Thymus (tissue), 11 donors: ENCODE measurements at regions not wholly inside any gene's neighbourhood (a gene's known extent, or its start where the extent isn't known, plus 50 kb on each side); places are given as distances from the start of the nearest gene placed in this dataset.

Experiments
- DNase-seq, 9 donors: peaks; one replicate each; pipeline ENCODE4 v3.0.0-alpha.2; 2013; ENCODE audit warnings: low spot score in 9 of 9, low read depth in 6 of 9, missing footprints in 1 of 9
- H3K27ac ChIP-seq, 2 donors: one replicate each; pipeline ENCODE4 v1.5.1; 2013; ENCODE audit warnings: control low read depth in 1 of 2, low read depth in 1 of 2, low read length in 1 of 2, mild to moderate bottlenecking in 1 of 2, moderate library complexity in 1 of 2
- H3K27me3 ChIP-seq, 2 donors: one replicate each; pipeline ENCODE4 v1.5.1; 2013; ENCODE audit warnings: low read length in 1 of 2; ENCODE audit not compliant: control insufficient read depth in 2 of 2, insufficient read depth in 1 of 2
- H3K36me3 ChIP-seq, 2 donors: one replicate each; pipeline ENCODE4 v1.5.1; 2013; ENCODE audit warnings: low read length in 1 of 2, mild to moderate bottlenecking in 1 of 2, moderate library complexity in 1 of 2; ENCODE audit not compliant: control insufficient read depth in 2 of 2, insufficient read depth in 2 of 2
- H3K4me1 ChIP-seq, 2 donors: one replicate each; pipeline ENCODE4 v1.5.1; 2013; ENCODE audit warnings: low read length in 2 of 2; ENCODE audit not compliant: control insufficient read depth in 2 of 2, insufficient read depth in 2 of 2
- H3K4me3 ChIP-seq, 2 donors: one replicate each; pipeline ENCODE4 v1.5.1; 2013; ENCODE audit warnings: low read length in 2 of 2, control low read depth in 1 of 2, mild to moderate bottlenecking in 1 of 2
- H3K9me3 ChIP-seq, 2 donors: one replicate each; pipeline ENCODE4 v1.5.1; 2013; ENCODE audit warnings: low read length in 1 of 2, mild to moderate bottlenecking in 1 of 2; ENCODE audit not compliant: control insufficient read depth in 2 of 2, insufficient read depth in 1 of 2
- WGBS: extraction: QIAGEN DNeasy Blood & Tissue Kit; methylation state at CpG from one replicate; pipeline ENCODE4 v1.1.7; 2013; 5-methylcytosine and 5-hydroxymethylcytosine counted together
- donor health status: healthy.

GRCh38 chr20:54875307-54875706 is 399.9 kb downstream of the DOK5 start:
- Histone ChIP-seq H3K36me3 (no peaks in the 10 kb centered on the region), H3K27ac (no peak overlapping the region), H3K4me3 (no peak overlapping the region), H3K9me3 (no peaks in the 10 kb centered on the region), H3K4me1 (no peaks in the 10 kb centered on the region), H3K27me3 (no peaks in the 10 kb centered on the region)
- WGBS = 88% methylated on average over 3 of the region's 3 CpGs
- no peak for DNase-seq

- H3K27ac ChIP-seq = no peak overlapping the region
- no peaks in the 10 kb centered on the region for H3K4me1 ChIP-seq
- no peaks in the 10 kb centered on the region for H3K9me3 ChIP-seq
- H3K4me3 ChIP-seq = no peak overlapping the region
- no peak for DNase-seq
- H3K36me3 ChIP-seq = no peaks in the 10 kb centered on the region
- H3K27me3 ChIP-seq = no peaks in the 10 kb centered on the region
- WGBS = 93% methylated on average over 5 of the region's 5 CpGs
These were observed 399.3 kb downstream of the DOK5 start for GRCh38 chr20:54874718-54875117.

- no peak overlapping the region for H3K27ac ChIP-seq
- no peak for DNase-seq
- 91% methylated on average over 1 of the region's 1 CpG for WGBS
- H3K4me3 ChIP-seq = no peak overlapping the region
- H3K36me3 ChIP-seq = no peaks in the 10 kb centered on the region
- no peaks in the 10 kb centered on the region for H3K27me3 ChIP-seq
- H3K4me1 ChIP-seq = no peaks in the 10 kb centered on the region
- no peaks in the 10 kb centered on the region for H3K9me3 ChIP-seq
These were observed 397.0 kb downstream of the DOK5 start for GRCh38 chr20:54872440-54872839.

GRCh38 chr20:54869765-54870164 is 394.4 kb downstream of the DOK5 start:
- no peaks in the 10 kb centered on the region for H3K27me3 ChIP-seq
- no peaks in the 10 kb centered on the region for H3K4me1 ChIP-seq

GRCh38 chr20:54865273-54865672 is 389.9 kb downstream of the DOK5 start:
- H3K27me3 ChIP-seq = no peaks in the 10 kb centered on the region
- H3K27ac ChIP-seq = no peak overlapping the region
- 93% methylated on average over 4 of the region's 4 CpGs for WGBS
- H3K4me1 ChIP-seq = no peaks in the 10 kb centered on the region
- no peaks in the 10 kb centered on the region for H3K36me3 ChIP-seq
- H3K9me3 ChIP-seq = no peaks in the 10 kb centered on the region
- no peak for DNase-seq
- no peak overlapping the region for H3K4me3 ChIP-seq

More at GRCh38 chr20:54869765-54870164, 394.4 kb downstream of the DOK5 start:
- 81% methylated on average over 3 of the region's 3 CpGs for WGBS
- no peaks in the 10 kb centered on the region for H3K9me3 ChIP-seq
- H3K36me3 ChIP-seq = no peaks in the 10 kb centered on the region
- no peak for DNase-seq
- no peak overlapping the region for H3K4me3 ChIP-seq
- H3K27ac ChIP-seq = no peak overlapping the region

- H3K36me3 ChIP-seq = no peaks in the 10 kb centered on the region
- H3K4me3 ChIP-seq = no peak overlapping the region
- no peaks in the 10 kb centered on the region for H3K27me3 ChIP-seq
- no peaks in the 10 kb centered on the region for H3K4me1 ChIP-seq
- DNase-seq = no peak
- 67% methylated on average over 4 of the region's 4 CpGs for WGBS
- no peaks in the 10 kb centered on the region for H3K9me3 ChIP-seq
- H3K27ac ChIP-seq = no peak overlapping the region
These were observed 385.3 kb downstream of the DOK5 start for GRCh38 chr20:54860716-54861115.

GRCh38 chr20:54856202-54856601 is 380.8 kb downstream of the DOK5 start:
- Histone ChIP-seq H3K9me3 (no peaks in the 10 kb centered on the region), H3K4me3 (no peak overlapping the region), H3K36me3 (no peaks in the 10 kb centered on the region), H3K27ac (no peak overlapping the region), H3K27me3 (no peaks in the 10 kb centered on the region), H3K4me1 (no peaks in the 10 kb centered on the region)
- DNase-seq = no peak
- WGBS = 96% methylated on average over 2 of the region's 2 CpGs

GRCh38 chr20:54849741-54850140 is 374.3 kb downstream of the DOK5 start:
- Histone ChIP-seq H3K9me3 (no peaks in the 10 kb centered on the region), H3K4me3 (no peak overlapping the region), H3K4me1 (no peaks in the 10 kb centered on the region), H3K27ac (no peak overlapping the region), H3K36me3 (no peaks in the 10 kb centered on the region), H3K27me3 (no peaks in the 10 kb centered on the region)
- WGBS = 88% methylated on average over 3 of the region's 3 CpGs
- DNase-seq = no peak

- Histone ChIP-seq H3K27me3 (no peaks in the 10 kb centered on the region), H3K4me3 (no peak overlapping the region), H3K9me3 (no peaks in the 10 kb centered on the region), H3K4me1 (no peaks in the 10 kb centered on the region), H3K36me3 (no peaks in the 10 kb centered on the region), H3K27ac (no peak overlapping the region)
- 81% methylated on average over 2 of the region's 2 CpGs for WGBS
- DNase-seq = no peak
These were observed 373.7 kb downstream of the DOK5 start for GRCh38 chr20:54848984-54849538.

GRCh38 chr20:54848262-54848661 is 372.9 kb downstream of the DOK5 start:
- DNase-seq = no peak
- no peak overlapping the region for H3K27ac ChIP-seq
- no peaks in the 10 kb centered on the region for H3K36me3 ChIP-seq
- H3K4me1 ChIP-seq = no peaks in the 10 kb centered on the region
- WGBS = 84% methylated on average over 5 of the region's 5 CpGs
- H3K4me3 ChIP-seq = no peak overlapping the region
- H3K27me3 ChIP-seq = no peaks in the 10 kb centered on the region
- no peaks in the 10 kb centered on the region for H3K9me3 ChIP-seq
